ENCODE measurements at regions not wholly inside any gene's neighbourhood (a gene's known extent, or its start where the extent isn't known, plus 50 kb on each side); places are given as distances from the start of the nearest gene placed in this dataset.

DNA sequence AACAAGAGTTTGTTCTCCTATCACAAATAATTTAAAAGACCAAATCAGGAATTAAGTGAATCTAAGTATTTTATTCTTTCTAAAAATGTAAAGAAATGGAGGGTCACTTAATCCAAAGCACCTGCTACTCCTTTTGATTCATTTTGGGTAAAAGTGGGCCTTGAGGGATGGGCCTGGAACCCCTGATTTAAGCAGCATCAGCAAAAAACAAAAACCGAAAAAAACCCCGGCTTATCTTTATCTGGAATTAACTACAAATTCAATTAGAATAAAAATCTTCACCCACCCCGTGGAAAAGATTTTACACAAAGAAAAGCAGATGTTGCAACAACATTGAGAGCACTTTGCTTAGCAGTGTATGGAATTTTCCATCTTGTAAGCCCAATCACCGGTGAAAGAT, 1018.2 kb downstream of the MCTP2 start:
- BruUV-seq (replicated peaks) = no TSS peak
- ChIA-PET POLR2A (no interaction called here), CTCF (ENCODE audit: low intra/inter-chr PET ratio, low total read pairs) (no interaction called here)
- Histone ChIP-seq H3K79me2 (ENCODE audit: insufficient read depth, low read length) (no peaks in the 10 kb centered on the region), H3K27ac (ENCODE audit: extremely low read length, insufficient read depth, low read length) (no peak overlapping the region), H3K4me1 (ENCODE audit: insufficient read depth, low read length) (no peaks in the 10 kb centered on the region), H3K4me3 (replicated peaks in 1 of 3; ENCODE audit: insufficient read depth in 1 of 3, low read depth in 2 of 3, low read length in 3 of 3) (no peak overlapping the region), H3K4me2 (ENCODE audit: low read depth, low read length) (no peak overlapping the region), H3K27me3 (ENCODE audit: control insufficient read depth in 1 of 2, insufficient read depth in 2 of 2, low read length in 2 of 2) (no peaks in the 10 kb centered on the region), H3K9me3 (ENCODE audit: low read length) (peaks cover 46% of the 10 kb centered on the region), H2AFZ (ENCODE audit: low read length) (no peak overlapping the region), H3K36me3 (replicated peaks in 1 of 2; ENCODE audit: control insufficient read depth in 1 of 2, insufficient read depth in 2 of 2, low read length in 2 of 2) (no peaks in the 10 kb centered on the region), H4K20me1 (ENCODE audit: insufficient read depth, low read length) (no peaks in the 10 kb centered on the region), H3K9ac (ENCODE audit: insufficient read depth, low read depth, low read length) (no peak overlapping the region)
- DNase-seq (ENCODE audit: low spot score) = no peak
- no peak for FAIRE-seq
- 19% methylated on average over 4 of the region's 4 CpGs for WGBS (ENCODE audit: low lambda C conversion rate)
- in situ Hi-C loops (cut with HindIII; ENCODE audit: extremely low pct_ligation_motif_present, low pct_unique_long_range_greater_than_20kb) = no loop called here
- TF ChIP-seq MAFF (IDR thresholded peaks at IDR 0.05; ENCODE audit: low read depth, low read length) (0 out of 2 replicates have a peak, but pooled peaks have one; percentile 17), TCF7L2 (IDR thresholded peaks at IDR 0.05; ENCODE audit: low read depth, low read length) (no peak), RAD51 (IDR thresholded peaks at IDR 0.05; ENCODE audit: borderline replicate concordance) (no peak), MAFK (conservative IDR thresholded peaks at IDR 0.05 in 1 of 2, IDR thresholded peaks at IDR 0.05 in 1 of 2; ENCODE audit: low read length in 2 of 2) (peak; percentile 48 to 69; a peak in 3 of 4 replicates)
- ATAC-seq = no peak
- intact Hi-C loops (cut with micrococcal nuclease; ENCODE audit: unreplicated experiment) = no loop called here

GRCh38 chr15:95252404-95252803, 1021.0 kb downstream of the MCTP2 start:
- Histone ChIP-seq H3K27me3 (ENCODE audit: control insufficient read depth in 1 of 2, insufficient read depth in 2 of 2, low read length in 2 of 2) (no peaks in the 10 kb centered on the region), H3K9ac (ENCODE audit: insufficient read depth, low read depth, low read length) (no peak overlapping the region), H3K4me3 (replicated peaks in 1 of 3; ENCODE audit: insufficient read depth in 1 of 3, low read depth in 2 of 3, low read length in 3 of 3) (no peak overlapping the region), H3K27ac (ENCODE audit: extremely low read length, insufficient read depth, low read length) (no peak overlapping the region), H3K79me2 (ENCODE audit: insufficient read depth, low read length) (no peaks in the 10 kb centered on the region), H2AFZ (ENCODE audit: low read length) (no peak overlapping the region), H3K9me3 (ENCODE audit: low read length) (peaks cover 30% of the 10 kb centered on the region), H3K4me1 (ENCODE audit: insufficient read depth, low read length) (no peaks in the 10 kb centered on the region), H4K20me1 (ENCODE audit: insufficient read depth, low read length) (no peaks in the 10 kb centered on the region), H3K36me3 (replicated peaks in 1 of 2; ENCODE audit: control insufficient read depth in 1 of 2, insufficient read depth in 2 of 2, low read length in 2 of 2) (no peaks in the 10 kb centered on the region), H3K4me2 (ENCODE audit: low read depth, low read length) (no peak overlapping the region)
- intact Hi-C loops (cut with micrococcal nuclease; ENCODE audit: unreplicated experiment) = no loop called here
- no peak for ATAC-seq
- WGBS (ENCODE audit: low lambda C conversion rate) = 0% methylated on average over 1 of the region's 1 CpG
- CTCF ChIA-PET (ENCODE audit: low intra/inter-chr PET ratio, low total read pairs) = no interaction called here
- FAIRE-seq = no peak
- POLR2A ChIA-PET = no interaction called here
- no peak for DNase-seq (ENCODE audit: low spot score)
- in situ Hi-C loops (cut with HindIII; ENCODE audit: extremely low pct_ligation_motif_present, low pct_unique_long_range_greater_than_20kb) = loop anchor here (25.0 kb wide), 1 partner anchor 1085 kb away; the partner anchor contains the start of gene NR2F2
- BruUV-seq (replicated peaks) = no TSS peak
- TF ChIP-seq CEBPB (IDR thresholded peaks at IDR 0.05; ENCODE audit: borderline replicate concordance, low read depth, low read length) (no peak), HMGXB4 (CRISPR knock-in tag; IDR thresholded peaks at IDR 0.05; ENCODE audit: borderline replicate concordance in 1 of 2, low read depth in 1 of 2) (no peak), IRX3 (CRISPR knock-in tag; IDR thresholded peaks at IDR 0.05; ENCODE audit: borderline replicate concordance, low read depth) (no peak), ATF1 (CRISPR knock-in tag; IDR thresholded peaks at IDR 0.05) (no peak), MNT (IDR thresholded peaks at IDR 0.05) (no peak), KAT2B (IDR thresholded peaks at IDR 0.05; ENCODE audit: borderline replicate concordance, low read depth, low read length) (no peak)
- TF ChIP-seq, protein P1, sequence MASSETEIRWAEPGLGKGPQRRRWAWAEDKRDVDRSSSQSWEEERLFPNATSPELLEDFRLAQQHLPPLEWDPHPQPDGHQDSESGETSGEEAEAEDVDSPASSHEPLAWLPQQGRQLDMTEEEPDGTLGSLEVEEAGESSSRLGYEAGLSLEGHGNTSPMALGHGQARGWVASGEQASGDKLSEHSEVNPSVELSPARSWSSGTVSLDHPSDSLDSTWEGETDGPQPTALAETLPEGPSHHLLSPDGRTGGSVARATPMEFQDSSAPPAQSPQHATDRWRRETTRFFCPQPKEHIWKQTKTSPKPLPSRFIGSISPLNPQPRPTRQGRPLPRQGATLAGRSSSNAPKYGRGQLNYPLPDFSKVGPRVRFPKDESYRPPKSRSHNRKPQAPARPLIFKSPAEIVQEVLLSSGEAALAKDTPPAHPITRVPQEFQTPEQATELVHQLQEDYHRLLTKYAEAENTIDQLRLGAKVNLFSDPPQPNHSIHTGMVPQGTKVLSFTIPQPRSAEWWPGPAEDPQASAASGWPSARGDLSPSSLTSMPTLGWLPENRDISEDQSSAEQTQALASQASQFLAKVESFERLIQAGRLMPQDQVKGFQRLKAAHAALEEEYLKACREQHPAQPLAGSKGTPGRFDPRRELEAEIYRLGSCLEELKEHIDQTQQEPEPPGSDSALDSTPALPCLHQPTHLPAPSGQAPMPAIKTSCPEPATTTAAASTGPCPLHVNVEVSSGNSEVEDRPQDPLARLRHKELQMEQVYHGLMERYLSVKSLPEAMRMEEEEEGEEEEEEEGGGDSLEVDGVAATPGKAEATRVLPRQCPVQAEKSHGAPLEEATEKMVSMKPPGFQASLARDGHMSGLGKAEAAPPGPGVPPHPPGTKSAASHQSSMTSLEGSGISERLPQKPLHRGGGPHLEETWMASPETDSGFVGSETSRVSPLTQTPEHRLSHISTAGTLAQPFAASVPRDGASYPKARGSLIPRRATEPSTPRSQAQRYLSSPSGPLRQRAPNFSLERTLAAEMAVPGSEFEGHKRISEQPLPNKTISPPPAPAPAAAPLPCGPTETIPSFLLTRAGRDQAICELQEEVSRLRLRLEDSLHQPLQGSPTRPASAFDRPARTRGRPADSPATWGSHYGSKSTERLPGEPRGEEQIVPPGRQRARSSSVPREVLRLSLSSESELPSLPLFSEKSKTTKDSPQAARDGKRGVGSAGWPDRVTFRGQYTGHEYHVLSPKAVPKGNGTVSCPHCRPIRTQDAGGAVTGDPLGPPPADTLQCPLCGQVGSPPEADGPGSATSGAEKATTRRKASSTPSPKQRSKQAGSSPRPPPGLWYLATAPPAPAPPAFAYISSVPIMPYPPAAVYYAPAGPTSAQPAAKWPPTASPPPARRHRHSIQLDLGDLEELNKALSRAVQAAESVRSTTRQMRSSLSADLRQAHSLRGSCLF (CRISPR knock-in tag; IDR thresholded peaks at IDR 0.05; ENCODE audit: borderline replicate concordance) = no peak
